MM.1S (cell line): ENCODE measurements at regions not wholly inside any gene's neighbourhood (a gene's known extent, or its start where the extent isn't known, plus 50 kb on each side); places are given as distances from the start of the nearest gene placed in this dataset.

Source experiments
- DNase-seq: peaks from one replicate; pipeline ENCODE4 v3.0.0-alpha.2; 2015
- H2AFZ ChIP-seq: fragments of 300-600 bp; sonication (generic); 2 replicates; pipeline ENCODE4 v1.6.0; 2016; ENCODE audit warnings: antibody characterized with exemption, low read length
- H3F3A ChIP-seq: fragments of 300-600 bp; sonication (generic); 2 replicates; pipeline ENCODE4 v1.6.1; 2016; ENCODE audit warnings: mild to moderate bottlenecking, antibody characterized with exemption, low read length, moderate library complexity, mixed read lengths; ENCODE audit not compliant: insufficient read depth
- H3K27ac ChIP-seq: fragments of 300-600 bp; sonication (generic); 2 replicates; pipeline ENCODE4 v1.5.1; 2016; ENCODE audit warnings: mild to moderate bottlenecking, low read length
- H3K27me3 ChIP-seq: fragments of 300-600 bp; sonication (generic); replicated peaks from 2 replicates; pipeline ENCODE4 v1.6.0; 2016; ENCODE audit warnings: low read length; ENCODE audit not compliant: insufficient read depth
- H3K36me3 ChIP-seq: fragments of 300-600 bp; sonication (generic); replicated peaks from 2 replicates; pipeline ENCODE4 v1.6.1; 2016; ENCODE audit warnings: mild to moderate bottlenecking, low read length, mixed read lengths; ENCODE audit not compliant: insufficient read depth
- H3K4me1 ChIP-seq: fragments of 300-600 bp; sonication (generic); 2 replicates; pipeline ENCODE4 v1.6.1; 2016; ENCODE audit warnings: low read length, mixed read lengths
- H3K4me2 ChIP-seq: fragments of 300-600 bp; sonication (generic); 2 replicates; pipeline ENCODE4 v1.6.0; 2016; ENCODE audit warnings: low read depth, low read length
- H3K4me3 ChIP-seq: fragments of 300-600 bp; sonication (generic); 2 replicates; pipeline ENCODE4 v1.5.1; 2016; ENCODE audit warnings: low read length, mixed read lengths
- H3K79me2 ChIP-seq: fragments of 300-600 bp; sonication (generic); 2 replicates; pipeline ENCODE4 v1.6.1; 2016; ENCODE audit warnings: mixed run types, low read length, mixed read lengths
- H3K9ac ChIP-seq: fragments of 300-600 bp; sonication (generic); 2 replicates; pipeline ENCODE4 v1.6.1; 2016; ENCODE audit warnings: low read length, mixed read lengths
- H3K9me2 ChIP-seq: fragments of 300-600 bp; sonication (generic); replicated peaks from 2 replicates; pipeline ENCODE4 v1.6.1; 2016; ENCODE audit warnings: mild to moderate bottlenecking, low read length, mixed read lengths; ENCODE audit not compliant: insufficient read depth
- H3K9me3 ChIP-seq: fragments of 300-600 bp; sonication (generic); replicated peaks from 2 replicates; pipeline ENCODE4 v1.6.1; 2016; ENCODE audit warnings: mild to moderate bottlenecking, low read length, mixed read lengths; ENCODE audit not compliant: insufficient read depth
- H4K20me1 ChIP-seq: fragments of 300-600 bp; sonication (generic); 2 replicates; pipeline ENCODE4 v1.6.1; 2016; ENCODE audit warnings: mild to moderate bottlenecking, low read length, moderate library complexity, mixed read lengths; ENCODE audit not compliant: insufficient read depth
- CTCF ChIP-seq: fragments of 300-600 bp; sonication (generic); IDR thresholded peaks from 2 replicates; pipeline ENCODE4 v1.5.1; 2016; ENCODE audit warnings: antibody characterized with exemption, low read length, mixed read lengths
- EZH2 ChIP-seq: fragments of 300-600 bp; sonication (generic); optimal IDR thresholded peaks from 2 replicates; pipeline ENCODE3; 2017; ENCODE audit warnings: low read depth, mild to moderate bottlenecking, antibody characterized with exemption, low read length, mixed read lengths
- EZH2phosphoT487 ChIP-seq: fragments of 300-600 bp; sonication (generic); IDR thresholded peaks from 2 replicates; pipeline ENCODE4 v1.6.1; 2018; ENCODE audit warnings: antibody characterized with exemption, low read length

GRCh38 chr17:83195330-83196023 is 116.1 kb downstream of the METRNL start:
- Histone ChIP-seq H2AFZ (no peak overlapping the region), H4K20me1 (no peaks in the 10 kb centered on the region), H3K36me3 (no peaks in the 10 kb centered on the region), H3K9ac (no peak overlapping the region), H3K9me2 (no peaks in the 10 kb centered on the region), H3K79me2 (no peaks in the 10 kb centered on the region), H3F3A (peaks cover 12% of the 10 kb centered on the region), H3K27ac (no peak overlapping the region), H3K4me1 (peaks cover 21% of the 10 kb centered on the region), H3K9me3 (no peaks in the 10 kb centered on the region), H3K4me2 (no peak overlapping the region), H3K27me3 (peaks cover 9% of the 10 kb centered on the region; the same call in 1 of the 2 replicates), H3K4me3 (no peak overlapping the region)
- TF ChIP-seq EZH2phosphoT487 (no peak), EZH2 (no peak), CTCF (no peak)
- DNase-seq = no peak

- H2AFZ ChIP-seq = no peak overlapping the region
- no peak overlapping the region for H3K4me2 ChIP-seq
- H3K9ac ChIP-seq = no peak overlapping the region
- H3K9me2 ChIP-seq = no peaks in the 10 kb centered on the region
- DNase-seq = no peak
- peaks cover 6% of the 10 kb centered on the region; the same call in 1 of the 2 replicates for H3K27me3 ChIP-seq
- no peaks in the 10 kb centered on the region for H4K20me1 ChIP-seq
- no peaks in the 10 kb centered on the region for H3K36me3 ChIP-seq
- H3K9me3 ChIP-seq = no peaks in the 10 kb centered on the region
- TF ChIP-seq EZH2 (no peak), EZH2phosphoT487 (no peak), CTCF (no peak)
- no peak overlapping the region for H3K4me3 ChIP-seq
- H3K27ac ChIP-seq = no peak overlapping the region
- H3K4me1 ChIP-seq = peaks cover 26% of the 10 kb centered on the region
- no peaks in the 10 kb centered on the region for H3K79me2 ChIP-seq
- peaks cover 12% of the 10 kb centered on the region for H3F3A ChIP-seq
Measured at GRCh38 chr17:83196024-83196365, 116.6 kb downstream of the METRNL start.

DNA sequence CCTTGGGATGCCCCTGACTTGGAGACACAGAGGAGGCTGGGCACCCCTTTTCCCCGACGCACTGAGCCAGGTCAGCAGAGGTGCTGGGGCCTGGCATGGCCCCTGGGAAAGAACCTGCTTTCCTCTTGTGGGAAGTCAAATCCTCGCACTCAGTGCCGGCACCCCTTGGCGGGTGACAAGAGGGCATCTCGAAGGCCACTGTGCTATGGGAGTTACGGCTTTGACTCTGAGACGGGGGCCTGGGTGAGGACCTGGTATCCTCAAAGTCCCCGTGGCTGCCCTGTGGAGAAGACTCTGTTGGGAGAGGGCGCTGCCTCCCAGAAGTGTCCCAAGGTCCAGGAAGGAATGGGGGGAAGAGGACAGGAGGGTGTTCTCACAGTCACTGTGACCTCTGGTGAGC is 117.0 kb downstream of the METRNL start:
- Histone ChIP-seq H4K20me1 (no peaks in the 10 kb centered on the region), H3K9me3 (no peaks in the 10 kb centered on the region), H3K27me3 (peaks cover 6% of the 10 kb centered on the region; the same call in 1 of the 2 replicates), H2AFZ (no peak overlapping the region), H3K4me2 (no peak overlapping the region), H3K9me2 (no peaks in the 10 kb centered on the region), H3F3A (peaks cover 12% of the 10 kb centered on the region), H3K79me2 (no peaks in the 10 kb centered on the region), H3K4me3 (no peak overlapping the region), H3K27ac (no peak overlapping the region), H3K9ac (no peak overlapping the region), H3K4me1 (peaks cover 26% of the 10 kb centered on the region), H3K36me3 (no peaks in the 10 kb centered on the region)
- DNase-seq = no peak
- no peak for TF ChIP-seq EZH2phosphoT487
- TF ChIP-seq EZH2 = no peak
